MM.1S (cell line): ENCODE measurements at regions not wholly inside any gene's neighbourhood (a gene's known extent, or its start where the extent isn't known, plus 50 kb on each side); places are given as distances from the start of the nearest gene placed in this dataset.

Source experiments
- CTCF ChIP-seq: fragments of 300-600 bp; sonication (generic); IDR thresholded peaks from 2 replicates; pipeline ENCODE4 v1.5.1; 2016; ENCODE audit warnings: antibody characterized with exemption, low read length, mixed read lengths
- EZH2 ChIP-seq: fragments of 300-600 bp; sonication (generic); optimal IDR thresholded peaks from 2 replicates; pipeline ENCODE3; 2017; ENCODE audit warnings: low read depth, mild to moderate bottlenecking, antibody characterized with exemption, low read length, mixed read lengths

GRCh38 chr2:203805486-203805838, 62.1 kb upstream of the CTLA4 start:
- TF ChIP-seq CTCF (no peak), EZH2 (no peak)
